Stimulated activated CD8-positive, alpha-beta memory T cell treated with anti-CD3 and anti-CD28 coated beads, Interleukin-7, amount 100 ng/mL, for 1 hour (primary cell): ENCODE measurements at regions not wholly inside any gene's neighbourhood (a gene's known extent, or its start where the extent isn't known, plus 50 kb on each side); places are given as distances from the start of the nearest gene placed in this dataset.

ENCODE experiments used
- DNase-seq, 2 donors: peaks; one replicate each; pipeline ENCODE4 v3.0.0-alpha.2; 2020; ENCODE audit warnings: low read depth in 2 of 2

- DNase-seq, result no peak
Measured at GRCh38 chrX:39630344-39630743, 467.4 kb downstream of the BCOR start.

- DNase-seq, result no peak
Measured at GRCh38 chrX:39631276-39632229, 466.2 kb downstream of the BCOR start.

GRCh38 chrX:39633293-39633692, 464.5 kb downstream of the BCOR start:
- no peak for DNase-seq

- no peak for DNase-seq
Measured at GRCh38 chrX:39636481-39636880, 461.3 kb downstream of the BCOR start.

- DNase-seq, result no peak
Measured at GRCh38 chrX:39638526-39638925, 459.2 kb downstream of the BCOR start.

GRCh38 chrX:39639871-39640270, 457.9 kb downstream of the BCOR start:
- DNase-seq, result no peak

GRCh38 chrX:39640866-39641265, 456.9 kb downstream of the BCOR start:
- DNase-seq, result no peak

- DNase-seq, result no peak
Measured at GRCh38 chrX:39642071-39642470, 455.7 kb downstream of the BCOR start.

- DNase-seq, result no peak
Measured at GRCh38 chrX:39643550-39643949, 454.2 kb downstream of the BCOR start.

- DNase-seq, result no peak
Measured at GRCh38 chrX:39645178-39645895, 452.4 kb downstream of the BCOR start.

GRCh38 chrX:39648548-39649254, 449.1 kb downstream of the BCOR start:
- DNase-seq, result no peak

- DNase-seq, result no peak
Measured at GRCh38 chrX:39650768-39651347, 446.9 kb downstream of the BCOR start.

GRCh38 chrX:39652336-39652735, 445.4 kb downstream of the BCOR start:
- DNase-seq, result no peak

GRCh38 chrX:39653691-39654090, 444.1 kb downstream of the BCOR start:
- DNase-seq, result no peak

- DNase-seq, result no peak
Measured at GRCh38 chrX:39654183-39654925, 443.4 kb downstream of the BCOR start.

- no peak for DNase-seq
Measured at GRCh38 chrX:39654952-39655351, 442.8 kb downstream of the BCOR start.

- no peak for DNase-seq
Measured at GRCh38 chrX:39661116-39661907, 436.4 kb downstream of the BCOR start.

- DNase-seq, result no peak
Measured at GRCh38 chrX:39665830-39666518, 431.8 kb downstream of the BCOR start.

GRCh38 chrX:39667191-39667590, 430.6 kb downstream of the BCOR start:
- DNase-seq, result no peak
